ENCODE measurements at regions not wholly inside any gene's neighbourhood (a gene's known extent, or its start where the extent isn't known, plus 50 kb on each side); places are given as distances from the start of the nearest gene placed in this dataset.

DNA sequence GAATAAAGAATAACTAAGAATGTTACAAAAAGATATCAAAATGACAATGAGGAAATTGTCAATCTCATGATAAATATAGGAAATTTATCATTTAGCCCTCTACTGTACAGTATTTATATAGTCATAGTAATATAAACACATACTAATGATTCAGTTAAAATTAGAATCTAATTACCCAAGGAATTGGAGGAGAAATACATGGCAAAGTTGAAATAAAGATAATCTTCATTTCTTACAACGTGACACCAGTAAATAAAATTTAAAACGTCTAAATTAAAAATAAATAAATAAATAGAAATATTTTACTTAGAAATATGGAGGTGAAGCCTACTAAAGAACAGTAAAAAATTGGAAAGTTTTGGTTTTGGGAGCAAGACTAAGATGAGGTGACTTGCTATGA lies 2163.1 kb upstream of the PCDH20 start:
- BruUV-seq (replicated peaks): no TSS peak
- TF ChIP-seq, protein P1, sequence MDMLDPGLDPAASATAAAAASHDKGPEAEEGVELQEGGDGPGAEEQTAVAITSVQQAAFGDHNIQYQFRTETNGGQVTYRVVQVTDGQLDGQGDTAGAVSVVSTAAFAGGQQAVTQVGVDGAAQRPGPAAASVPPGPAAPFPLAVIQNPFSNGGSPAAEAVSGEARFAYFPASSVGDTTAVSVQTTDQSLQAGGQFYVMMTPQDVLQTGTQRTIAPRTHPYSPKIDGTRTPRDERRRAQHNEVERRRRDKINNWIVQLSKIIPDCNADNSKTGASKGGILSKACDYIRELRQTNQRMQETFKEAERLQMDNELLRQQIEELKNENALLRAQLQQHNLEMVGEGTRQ (IDR thresholded peaks at IDR 0.05; ENCODE audit: borderline replicate concordance, low read depth, low read length): no peak
- TF ChIP-seq, protein P2, sequence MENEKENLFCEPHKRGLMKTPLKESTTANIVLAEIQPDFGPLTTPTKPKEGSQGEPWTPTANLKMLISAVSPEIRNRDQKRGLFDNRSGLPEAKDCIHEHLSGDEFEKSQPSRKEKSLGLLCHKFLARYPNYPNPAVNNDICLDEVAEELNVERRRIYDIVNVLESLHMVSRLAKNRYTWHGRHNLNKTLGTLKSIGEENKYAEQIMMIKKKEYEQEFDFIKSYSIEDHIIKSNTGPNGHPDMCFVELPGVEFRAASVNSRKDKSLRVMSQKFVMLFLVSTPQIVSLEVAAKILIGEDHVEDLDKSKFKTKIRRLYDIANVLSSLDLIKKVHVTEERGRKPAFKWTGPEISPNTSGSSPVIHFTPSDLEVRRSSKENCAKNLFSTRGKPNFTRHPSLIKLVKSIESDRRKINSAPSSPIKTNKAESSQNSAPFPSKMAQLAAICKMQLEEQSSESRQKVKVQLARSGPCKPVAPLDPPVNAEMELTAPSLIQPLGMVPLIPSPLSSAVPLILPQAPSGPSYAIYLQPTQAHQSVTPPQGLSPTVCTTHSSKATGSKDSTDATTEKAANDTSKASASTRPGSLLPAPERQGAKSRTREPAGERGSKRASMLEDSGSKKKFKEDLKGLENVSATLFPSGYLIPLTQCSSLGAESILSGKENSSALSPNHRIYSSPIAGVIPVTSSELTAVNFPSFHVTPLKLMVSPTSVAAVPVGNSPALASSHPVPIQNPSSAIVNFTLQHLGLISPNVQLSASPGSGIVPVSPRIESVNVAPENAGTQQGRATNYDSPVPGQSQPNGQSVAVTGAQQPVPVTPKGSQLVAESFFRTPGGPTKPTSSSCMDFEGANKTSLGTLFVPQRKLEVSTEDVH (IDR thresholded peaks at IDR 0.05; ENCODE audit: low read depth, partially characterized antibody): no peak
- TF ChIP-seq, protein P3, sequence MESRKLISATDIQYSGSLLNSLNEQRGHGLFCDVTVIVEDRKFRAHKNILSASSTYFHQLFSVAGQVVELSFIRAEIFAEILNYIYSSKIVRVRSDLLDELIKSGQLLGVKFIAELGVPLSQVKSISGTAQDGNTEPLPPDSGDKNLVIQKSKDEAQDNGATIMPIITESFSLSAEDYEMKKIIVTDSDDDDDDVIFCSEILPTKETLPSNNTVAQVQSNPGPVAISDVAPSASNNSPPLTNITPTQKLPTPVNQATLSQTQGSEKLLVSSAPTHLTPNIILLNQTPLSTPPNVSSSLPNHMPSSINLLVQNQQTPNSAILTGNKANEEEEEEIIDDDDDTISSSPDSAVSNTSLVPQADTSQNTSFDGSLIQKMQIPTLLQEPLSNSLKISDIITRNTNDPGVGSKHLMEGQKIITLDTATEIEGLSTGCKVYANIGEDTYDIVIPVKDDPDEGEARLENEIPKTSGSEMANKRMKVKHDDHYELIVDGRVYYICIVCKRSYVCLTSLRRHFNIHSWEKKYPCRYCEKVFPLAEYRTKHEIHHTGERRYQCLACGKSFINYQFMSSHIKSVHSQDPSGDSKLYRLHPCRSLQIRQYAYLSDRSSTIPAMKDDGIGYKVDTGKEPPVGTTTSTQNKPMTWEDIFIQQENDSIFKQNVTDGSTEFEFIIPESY (IDR thresholded peaks at IDR 0.05): no peak
- Histone ChIP-seq H3K27me3 (replicated peaks in 1 of 2; ENCODE audit: control insufficient read depth in 2 of 2, insufficient read depth in 2 of 2, low read length in 1 of 2) (no peaks in the 10 kb centered on the region), H3K27ac (ENCODE audit: control insufficient read depth, insufficient read depth) (no peak overlapping the region), H3K36me3 (ENCODE audit: control insufficient read depth in 2 of 2, insufficient read depth in 2 of 2, low read length in 1 of 2) (no peaks in the 10 kb centered on the region), H4K20me1 (ENCODE audit: control insufficient read depth, insufficient read depth) (no peaks in the 10 kb centered on the region), H3K4me3 (no peak overlapping the region), H2AFZ (ENCODE audit: control insufficient read depth, low read depth, low read length) (no peak overlapping the region), H3K79me2 (ENCODE audit: control insufficient read depth, insufficient read depth, low read length) (no peaks in the 10 kb centered on the region), H3K4me1 (ENCODE audit: control insufficient read depth, insufficient read depth, low read length) (no peaks in the 10 kb centered on the region), H3K9me3 (replicated peaks; ENCODE audit: control insufficient read depth, insufficient read depth, low read length) (no peaks in the 10 kb centered on the region), H3K9ac (ENCODE audit: control insufficient read depth, insufficient read depth, low read length) (no peak overlapping the region), H3K4me2 (ENCODE audit: control insufficient read depth, insufficient read depth) (no peak overlapping the region)
- intact Hi-C loops (cut with micrococcal nuclease; ENCODE audit: unreplicated experiment) (no loop called here), in situ Hi-C loops (cut with MboI) (no loop called here)
- FAIRE-seq (no peak), DNase-seq (ENCODE audit: low read depth, low spot score) (no peak), ATAC-seq (no peak)
- ChIA-PET SMC1A (ENCODE audit: uncharacterized antibody, unreplicated experiment) (no interaction called here), CTCF (no interaction called here), POLR2A (no interaction called here), RAD21 (ENCODE audit: unreplicated experiment) (no interaction called here)
- 0% methylated on average over 2 of the region's 2 CpGs for WGBS (ENCODE audit: insufficient coverage, insufficient replicate concordance, low lambda C conversion rate, missing lambda C conversion rate)
